Kidney (tissue), 13 donors: ENCODE measurements at regions not wholly inside any gene's neighbourhood (a gene's known extent, or its start where the extent isn't known, plus 50 kb on each side); places are given as distances from the start of the nearest gene placed in this dataset.

Source experiments
- DNase-seq, 5 donors: peaks; one replicate each; pipeline ENCODE4 v3.0.0-alpha.2; 2013 to 2020
- FAIRE-seq: peaks from 2 replicates; lab custom pipeline; 2012; peaks lifted over from hg19 to GRCh38; lab: Jason Lieb, UNC
- H3K27ac ChIP-seq, 2 donors: one replicate each; pipeline ENCODE4 v1.7.0; 2013; ENCODE audit warnings: low read depth in 2 of 2, low read length in 2 of 2, inconsistent platforms in 1 of 2
- H3K27me3 ChIP-seq: one replicate; pipeline ENCODE4 v1.7.1; 2013; ENCODE audit warnings: low read length, inconsistent platforms; ENCODE audit not compliant: control insufficient read depth, insufficient read depth
- H3K36me3 ChIP-seq, 3 donors: one replicate each; pipeline versions ENCODE4 v1.7.0 to v1.7.1; 2013; ENCODE audit warnings: low read length in 3 of 3, control low read depth in 1 of 3, inconsistent platforms in 1 of 3; ENCODE audit not compliant: insufficient read depth in 3 of 3, control insufficient read depth in 2 of 3
- H3K4me1 ChIP-seq, 3 donors: one replicate each; pipeline versions ENCODE4 v1.7.0 to v1.7.1; 2013; ENCODE audit warnings: low read length in 3 of 3, inconsistent platforms in 1 of 3, low read depth in 1 of 3; ENCODE audit not compliant: control insufficient read depth in 2 of 3, insufficient read depth in 2 of 3
- H3K4me3 ChIP-seq, 3 donors: one replicate each; pipeline versions ENCODE4 v1.7.0 to v1.8.1; 2013; ENCODE audit warnings: low read length in 3 of 3, control low read depth in 1 of 3, inconsistent platforms in 1 of 3
- H3K9ac ChIP-seq, 3 donors: one replicate each; pipeline versions ENCODE4 v1.7.0 to v1.7.1; 2013; ENCODE audit warnings: low read length in 3 of 3, control low read depth in 1 of 3, inconsistent platforms in 1 of 3
- H3K9me3 ChIP-seq, 3 donors: one replicate each; pipeline versions ENCODE4 v1.7.0 to v1.7.1; 2013; ENCODE audit warnings: low read length in 3 of 3, control low read depth in 1 of 3, inconsistent platforms in 1 of 3; ENCODE audit not compliant: control insufficient read depth in 2 of 3, insufficient read depth in 1 of 3
- intact Hi-C: fragments of 100-400 bp; cut with DNase I; formaldehyde crosslinking; loops from one replicate; pipeline ENCODE4 v1.11.1; 2022
- TF ChIP-seq, protein P1 (sequence below): IDR thresholded peaks from 3 replicates; pipeline ENCODE4 v1.5.1; 2012; ENCODE audit warnings: mild to moderate bottlenecking, moderate library complexity, borderline replicate concordance; ENCODE audit not compliant: insufficient read depth; ENCODE audit errors: extremely low read depth
- donor health status: control.
- donor health status: control.
- donor health status: control.
- donor health status: control.
- donor health status: control.
- donor health status: DM: yes; HTN: yes; CAD: no.
- donor health status: Normal renal cell carcinoma (clear cell type).

GRCh38 chr10:43884501-43885105 lies 235.9 kb upstream of the ZNF32 start:
- Histone ChIP-seq H3K27ac (no peak overlapping the region), H3K4me1 (peaks cover 0 to 2% (median 0%) of the 10 kb centered on the region in 3 donors), H3K36me3 (no peaks in the 10 kb centered on the region), H3K27me3 (no peaks in the 10 kb centered on the region), H3K9me3 (no peaks in the 10 kb centered on the region), H3K9ac (no peak overlapping the region), H3K4me3 (no peak overlapping the region)
- intact Hi-C loops, result no loop called here
- TF ChIP-seq, protein P1, sequence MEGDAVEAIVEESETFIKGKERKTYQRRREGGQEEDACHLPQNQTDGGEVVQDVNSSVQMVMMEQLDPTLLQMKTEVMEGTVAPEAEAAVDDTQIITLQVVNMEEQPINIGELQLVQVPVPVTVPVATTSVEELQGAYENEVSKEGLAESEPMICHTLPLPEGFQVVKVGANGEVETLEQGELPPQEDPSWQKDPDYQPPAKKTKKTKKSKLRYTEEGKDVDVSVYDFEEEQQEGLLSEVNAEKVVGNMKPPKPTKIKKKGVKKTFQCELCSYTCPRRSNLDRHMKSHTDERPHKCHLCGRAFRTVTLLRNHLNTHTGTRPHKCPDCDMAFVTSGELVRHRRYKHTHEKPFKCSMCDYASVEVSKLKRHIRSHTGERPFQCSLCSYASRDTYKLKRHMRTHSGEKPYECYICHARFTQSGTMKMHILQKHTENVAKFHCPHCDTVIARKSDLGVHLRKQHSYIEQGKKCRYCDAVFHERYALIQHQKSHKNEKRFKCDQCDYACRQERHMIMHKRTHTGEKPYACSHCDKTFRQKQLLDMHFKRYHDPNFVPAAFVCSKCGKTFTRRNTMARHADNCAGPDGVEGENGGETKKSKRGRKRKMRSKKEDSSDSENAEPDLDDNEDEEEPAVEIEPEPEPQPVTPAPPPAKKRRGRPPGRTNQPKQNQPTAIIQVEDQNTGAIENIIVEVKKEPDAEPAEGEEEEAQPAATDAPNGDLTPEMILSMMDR, result no peak
- DNase-seq, result peak in 2 of 5 donors; percentile 55 to 75
- FAIRE-seq, result no peak

GRCh38 chr10:43882711-43883110 lies 234.0 kb upstream of the ZNF32 start:
- H3K9me3 ChIP-seq, result no peaks in the 10 kb centered on the region
- intact Hi-C loops, result no loop called here
- H3K27ac ChIP-seq, result no peak overlapping the region
- no peak overlapping the region for H3K9ac ChIP-seq
- TF ChIP-seq, protein P1, result no peak
- H3K36me3 ChIP-seq, result no peaks in the 10 kb centered on the region
- no peak overlapping the region for H3K4me3 ChIP-seq
- no peaks in the 10 kb centered on the region for H3K27me3 ChIP-seq
- DNase-seq, result no peak
- peaks cover 0 to 2% (median 0%) of the 10 kb centered on the region in 3 donors for H3K4me1 ChIP-seq
- no peak for FAIRE-seq

DNA sequence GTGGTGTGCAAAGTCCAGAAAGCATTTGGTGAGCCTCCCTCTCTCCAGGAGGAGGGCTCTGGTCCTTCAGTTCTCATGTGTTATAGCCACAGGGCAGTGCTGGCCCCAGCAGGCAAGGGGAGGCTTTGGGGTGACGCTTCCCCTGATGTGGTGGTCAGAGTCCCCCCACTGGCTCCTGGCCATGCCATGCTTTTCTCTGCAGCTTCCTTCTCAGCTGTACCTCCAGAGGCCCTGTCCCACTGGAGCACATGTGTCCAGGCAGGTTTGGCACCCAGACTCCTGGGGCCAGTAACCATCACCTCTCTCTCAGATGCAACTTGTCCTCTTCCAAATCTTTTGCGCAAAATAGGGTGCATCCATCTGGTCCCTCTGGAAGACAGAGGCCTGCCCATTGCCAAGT lies 233.0 kb upstream of the ZNF32 start:
- Histone ChIP-seq H3K9me3 (no peaks in the 10 kb centered on the region), H3K27ac (no peak overlapping the region), H3K4me1 (peaks cover 0 to 2% (median 0%) of the 10 kb centered on the region in 3 donors), H3K36me3 (no peaks in the 10 kb centered on the region), H3K9ac (no peak overlapping the region), H3K27me3 (no peaks in the 10 kb centered on the region), H3K4me3 (no peak overlapping the region)
- intact Hi-C loops, result no loop called here
- TF ChIP-seq, protein P1, result no peak
- no peak for DNase-seq
- FAIRE-seq, result no peak

DNA sequence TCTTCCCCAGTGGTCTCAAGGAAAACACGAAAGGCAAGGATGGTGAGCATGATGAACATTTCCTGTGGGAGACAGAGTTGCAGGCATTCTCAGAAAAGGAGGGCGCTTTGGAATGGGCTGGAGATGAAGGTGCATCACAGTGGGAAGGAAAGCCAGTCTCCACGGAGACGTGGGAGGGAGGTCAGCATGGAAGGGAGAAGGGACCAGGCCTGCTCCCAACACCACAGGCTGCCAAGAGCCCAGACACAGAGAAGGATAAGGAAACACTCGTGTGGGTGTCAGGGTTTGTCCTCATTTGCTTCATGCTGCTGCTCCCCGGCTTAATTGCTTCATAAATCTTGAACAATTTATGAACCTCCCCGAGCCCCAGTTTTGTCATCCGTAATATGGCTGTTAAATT lies 231.5 kb upstream of the ZNF32 start:
- intact Hi-C loops, result no loop called here
- FAIRE-seq, result no peak

More for the DNA sequence above, 231.5 kb upstream of the ZNF32 start:
- Histone ChIP-seq H3K36me3 (no peaks in the 10 kb centered on the region), H3K9ac (no peak overlapping the region), H3K27me3 (no peaks in the 10 kb centered on the region), H3K4me1 (peaks cover 0 to 2% (median 0%) of the 10 kb centered on the region in 3 donors), H3K27ac (no peak overlapping the region), H3K4me3 (no peak overlapping the region), H3K9me3 (no peaks in the 10 kb centered on the region)
- TF ChIP-seq, protein P1, result no peak
- DNase-seq, result no peak
